DND-41 (cell line): ENCODE measurements at regions not wholly inside any gene's neighbourhood (a gene's known extent, or its start where the extent isn't known, plus 50 kb on each side); places are given as distances from the start of the nearest gene placed in this dataset.

Experiments
- ATAC-seq: fragments of 200-7000 bp; cut with Tn5 transposase; 3 replicates; pipeline ENCODE4 v1.9.1; 2021; ENCODE audit warnings: low read depth; ENCODE audit not compliant: insufficient read depth
- DNase-seq: peaks from one replicate; pipeline ENCODE4 v3.0.0-alpha.2; 2020
- H2AFZ ChIP-seq: 2 replicates; pipeline ENCODE4 v1.6.0; 2012; ENCODE audit warnings: low read depth, low read length
- H3K27ac ChIP-seq: 2 replicates; pipeline ENCODE4 v1.5.1; 2012; ENCODE audit warnings: low read length, inconsistent platforms
- H3K27me3 ChIP-seq: fragments of 200-600 bp; sonication (generic); 2 replicates; pipeline ENCODE4 v1.6.0; 2012; ENCODE audit warnings: low read length, mild to moderate bottlenecking, inconsistent platforms; ENCODE audit not compliant: insufficient read depth, poor library complexity
- H3K36me3 ChIP-seq: 2 replicates; pipeline ENCODE4 v1.5.1; 2012; ENCODE audit warnings: low read length, inconsistent platforms; ENCODE audit not compliant: insufficient read depth
- H3K4me1 ChIP-seq: 2 replicates; pipeline ENCODE4 v1.5.1; 2012; ENCODE audit warnings: mild to moderate bottlenecking, low read length; ENCODE audit not compliant: insufficient read depth
- H3K4me2 ChIP-seq: 2 replicates; pipeline ENCODE4 v1.6.0; 2012; ENCODE audit warnings: mild to moderate bottlenecking, moderate library complexity, low read length, inconsistent platforms; ENCODE audit not compliant: insufficient read depth
- H3K4me3 ChIP-seq, 2 experiments: fragments of 200-600 bp in 1 of 2; shearing (Covaris generic) in 1 of 2; 2 replicates each; pipeline ENCODE4 v1.5.1; 2012 to 2016; ENCODE audit warnings: inconsistent platforms in 2 of 2, low read length in 2 of 2, mild to moderate bottlenecking in 2 of 2, low read depth in 1 of 2, moderate library complexity in 1 of 2
- H3K79me2 ChIP-seq: 2 replicates; pipeline ENCODE4 v1.6.0; 2012; ENCODE audit warnings: low read length, inconsistent platforms; ENCODE audit not compliant: insufficient read depth
- H3K9ac ChIP-seq: 2 replicates; pipeline ENCODE4 v1.6.0; 2012; ENCODE audit warnings: low read depth, mild to moderate bottlenecking, inconsistent platforms, low read length, moderate library complexity
- H3K9me3 ChIP-seq: 2 replicates; pipeline ENCODE4 v1.5.1; 2012; ENCODE audit warnings: low read length, moderate library complexity, mild to moderate bottlenecking, inconsistent platforms; ENCODE audit not compliant: insufficient read depth, severe bottlenecking
- H4K20me1 ChIP-seq: 2 replicates; pipeline ENCODE4 v1.6.0; 2012; ENCODE audit warnings: low read length; ENCODE audit not compliant: insufficient read depth
- EZH2 ChIP-seq: IDR thresholded peaks from 3 replicates; pipeline ENCODE4 v1.6.1; 2012; ENCODE audit warnings: borderline replicate concordance, low read depth, mild to moderate bottlenecking, moderate library complexity, low read length, inconsistent platforms; ENCODE audit not compliant: severe bottlenecking
- TF ChIP-seq, protein P1 (sequence below): IDR thresholded peaks from 2 replicates; pipeline ENCODE4 v1.5.1; 2012; ENCODE audit warnings: borderline replicate concordance, low read length, moderate library complexity, mild to moderate bottlenecking; ENCODE audit not compliant: poor library complexity, severe bottlenecking; ENCODE audit errors: extremely low read depth

GRCh38 chr9:87379300-87379699, 118.4 kb upstream of the DAPK1 start:
- H3K9me3 ChIP-seq, result no peaks in the 10 kb centered on the region
- H3K27me3 ChIP-seq, result no peaks in the 10 kb centered on the region
- no peaks in the 10 kb centered on the region for H3K4me1 ChIP-seq
- no peaks in the 10 kb centered on the region for H3K36me3 ChIP-seq
- H3K9ac ChIP-seq, result no peak overlapping the region
- H3K27ac ChIP-seq, result no peak overlapping the region
- DNase-seq (no peak), ATAC-seq (no peak)
- no peaks in the 10 kb centered on the region for H4K20me1 ChIP-seq
- no peak for TF ChIP-seq EZH2
- TF ChIP-seq, protein P1, sequence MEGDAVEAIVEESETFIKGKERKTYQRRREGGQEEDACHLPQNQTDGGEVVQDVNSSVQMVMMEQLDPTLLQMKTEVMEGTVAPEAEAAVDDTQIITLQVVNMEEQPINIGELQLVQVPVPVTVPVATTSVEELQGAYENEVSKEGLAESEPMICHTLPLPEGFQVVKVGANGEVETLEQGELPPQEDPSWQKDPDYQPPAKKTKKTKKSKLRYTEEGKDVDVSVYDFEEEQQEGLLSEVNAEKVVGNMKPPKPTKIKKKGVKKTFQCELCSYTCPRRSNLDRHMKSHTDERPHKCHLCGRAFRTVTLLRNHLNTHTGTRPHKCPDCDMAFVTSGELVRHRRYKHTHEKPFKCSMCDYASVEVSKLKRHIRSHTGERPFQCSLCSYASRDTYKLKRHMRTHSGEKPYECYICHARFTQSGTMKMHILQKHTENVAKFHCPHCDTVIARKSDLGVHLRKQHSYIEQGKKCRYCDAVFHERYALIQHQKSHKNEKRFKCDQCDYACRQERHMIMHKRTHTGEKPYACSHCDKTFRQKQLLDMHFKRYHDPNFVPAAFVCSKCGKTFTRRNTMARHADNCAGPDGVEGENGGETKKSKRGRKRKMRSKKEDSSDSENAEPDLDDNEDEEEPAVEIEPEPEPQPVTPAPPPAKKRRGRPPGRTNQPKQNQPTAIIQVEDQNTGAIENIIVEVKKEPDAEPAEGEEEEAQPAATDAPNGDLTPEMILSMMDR, result no peak
- H3K4me2 ChIP-seq, result no peak overlapping the region
- H2AFZ ChIP-seq, result no peak overlapping the region
- H3K79me2 ChIP-seq, result no peaks in the 10 kb centered on the region
- H3K4me3 ChIP-seq, result no peak overlapping the region

- Histone ChIP-seq H4K20me1 (no peaks in the 10 kb centered on the region), H3K9me3 (no peaks in the 10 kb centered on the region), H2AFZ (no peak overlapping the region), H3K36me3 (no peaks in the 10 kb centered on the region), H3K27ac (no peak overlapping the region), H3K4me1 (no peaks in the 10 kb centered on the region), H3K79me2 (no peaks in the 10 kb centered on the region), H3K27me3 (no peaks in the 10 kb centered on the region), H3K4me2 (no peak overlapping the region), H3K9ac (no peak overlapping the region), H3K4me3 (no peak overlapping the region)
- TF ChIP-seq, protein P1, result no peak
- no peak for TF ChIP-seq EZH2
- DNase-seq, result no peak
- no peak for ATAC-seq
Observed at GRCh38 chr9:87381050-87381711, 116.5 kb upstream of the DAPK1 start.

DNA sequence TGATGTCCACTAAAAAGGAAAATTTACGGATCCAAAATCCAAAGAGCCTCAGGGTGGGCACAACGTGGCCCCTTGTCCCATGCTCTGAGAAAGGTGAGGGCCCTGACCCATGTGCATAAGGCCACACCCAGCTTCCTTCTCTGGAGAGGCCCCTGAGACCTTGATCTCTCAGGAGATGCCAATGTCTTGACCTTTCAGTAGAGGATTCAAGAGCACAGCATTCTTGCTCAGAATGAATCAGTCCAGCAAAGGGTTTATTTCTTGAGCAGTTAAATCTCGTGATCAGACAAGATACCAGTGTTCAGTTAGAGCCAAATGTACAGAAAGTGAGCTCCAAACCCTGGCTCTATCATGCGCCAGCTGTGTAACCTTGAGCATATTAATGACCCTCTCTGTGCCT, 115.9 kb upstream of the DAPK1 start:
- no peak overlapping the region for H3K27ac ChIP-seq
- H3K4me3 ChIP-seq, result no peak overlapping the region
- H3K9ac ChIP-seq, result no peak overlapping the region
- H2AFZ ChIP-seq, result no peak overlapping the region
- no peaks in the 10 kb centered on the region for H3K27me3 ChIP-seq
- H3K4me1 ChIP-seq, result no peaks in the 10 kb centered on the region
- DNase-seq, result no peak
- no peaks in the 10 kb centered on the region for H3K36me3 ChIP-seq
- H3K4me2 ChIP-seq, result no peak overlapping the region
- no peaks in the 10 kb centered on the region for H4K20me1 ChIP-seq
- TF ChIP-seq EZH2, result no peak
- TF ChIP-seq, protein P1, result no peak
- H3K79me2 ChIP-seq, result no peaks in the 10 kb centered on the region
- no peak for ATAC-seq
- no peaks in the 10 kb centered on the region for H3K9me3 ChIP-seq

DNA sequence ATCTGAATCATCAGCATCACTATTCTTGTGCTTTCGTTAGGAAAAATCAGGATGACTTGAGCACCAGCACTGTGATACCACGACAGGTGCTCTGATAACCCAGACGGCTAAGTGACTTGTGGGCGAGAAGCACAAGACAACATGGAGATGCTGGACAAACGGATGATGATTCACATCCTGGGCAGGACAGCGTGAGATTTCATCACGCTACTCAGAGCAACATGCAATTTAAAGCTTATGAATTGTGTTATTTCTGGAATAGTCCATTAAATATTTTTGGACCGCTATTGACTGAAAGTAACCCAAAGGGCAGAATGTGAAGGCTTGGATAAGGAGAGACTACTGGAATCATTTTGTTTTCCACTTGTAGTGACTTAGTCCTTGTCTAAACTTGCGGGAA, 114.8 kb upstream of the DAPK1 start:
- Histone ChIP-seq H4K20me1 (no peaks in the 10 kb centered on the region), H2AFZ (no peak overlapping the region), H3K27me3 (no peaks in the 10 kb centered on the region), H3K4me2 (no peak overlapping the region), H3K4me3 (no peak overlapping the region), H3K9ac (no peak overlapping the region), H3K4me1 (no peaks in the 10 kb centered on the region), H3K9me3 (no peaks in the 10 kb centered on the region), H3K79me2 (no peaks in the 10 kb centered on the region), H3K27ac (no peak overlapping the region), H3K36me3 (no peaks in the 10 kb centered on the region)
- TF ChIP-seq EZH2, result no peak
- TF ChIP-seq, protein P1, result no peak
- DNase-seq (no peak), ATAC-seq (no peak)
